ENCODE measurements at regions not wholly inside any gene's neighbourhood (a gene's known extent, or its start where the extent isn't known, plus 50 kb on each side); places are given as distances from the start of the nearest gene placed in this dataset.

DNA sequence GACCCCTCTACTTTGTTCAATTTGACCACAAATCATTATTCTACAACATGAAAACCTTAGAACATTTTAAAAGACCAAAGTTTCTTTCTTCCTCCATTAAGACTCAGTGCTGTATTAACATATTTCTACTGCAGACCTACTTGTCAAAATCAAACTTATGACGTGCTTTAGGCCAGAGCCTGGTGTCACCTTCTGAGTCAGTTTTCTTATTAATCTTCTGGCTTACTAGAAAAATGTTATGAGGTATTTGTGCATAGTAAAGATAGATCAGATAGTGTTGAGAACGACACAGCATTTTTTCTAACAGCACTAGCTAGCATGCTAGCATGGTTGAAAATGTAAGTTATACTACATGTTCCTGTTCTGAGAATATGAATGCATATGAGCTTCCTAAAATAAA, 333.6 kb upstream of the FAM241A start:
- TF ChIP-seq MTA3 (IDR thresholded peaks at IDR 0.05; ENCODE audit: borderline replicate concordance, low read length) (no peak), HCFC1 (IDR thresholded peaks at IDR 0.05; ENCODE audit: low read length) (no peak), ZNF207 (IDR thresholded peaks at IDR 0.05; ENCODE audit: borderline replicate concordance) (no peak), POU2F2 (IDR thresholded peaks at IDR 0.05; ENCODE audit: borderline replicate concordance, low read depth, low read length) (no peak), ZBED1 (IDR thresholded peaks at IDR 0.05; ENCODE audit: borderline replicate concordance) (no peak)
- TF ChIP-seq, protein P1, sequence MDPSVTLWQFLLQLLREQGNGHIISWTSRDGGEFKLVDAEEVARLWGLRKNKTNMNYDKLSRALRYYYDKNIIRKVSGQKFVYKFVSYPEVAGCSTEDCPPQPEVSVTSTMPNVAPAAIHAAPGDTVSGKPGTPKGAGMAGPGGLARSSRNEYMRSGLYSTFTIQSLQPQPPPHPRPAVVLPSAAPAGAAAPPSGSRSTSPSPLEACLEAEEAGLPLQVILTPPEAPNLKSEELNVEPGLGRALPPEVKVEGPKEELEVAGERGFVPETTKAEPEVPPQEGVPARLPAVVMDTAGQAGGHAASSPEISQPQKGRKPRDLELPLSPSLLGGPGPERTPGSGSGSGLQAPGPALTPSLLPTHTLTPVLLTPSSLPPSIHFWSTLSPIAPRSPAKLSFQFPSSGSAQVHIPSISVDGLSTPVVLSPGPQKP (IDR thresholded peaks at IDR 0.05; ENCODE audit: low read depth, low read length) = no peak
- intact Hi-C loops (cut with micrococcal nuclease; ENCODE audit: unreplicated experiment) = no loop called here
- FAIRE-seq (no peak), DNase-seq (ENCODE audit: low read depth, low spot score) (no peak), ATAC-seq (no peak)
- Histone ChIP-seq H3K27me3 (replicated peaks in 1 of 2; ENCODE audit: control insufficient read depth in 2 of 2, insufficient read depth in 2 of 2, low read length in 1 of 2) (no peaks in the 10 kb centered on the region), H3K4me3 (no peak overlapping the region), H3K9ac (ENCODE audit: control insufficient read depth, insufficient read depth, low read length) (no peak overlapping the region), H3K9me3 (replicated peaks; ENCODE audit: control insufficient read depth, insufficient read depth, low read length) (no peaks in the 10 kb centered on the region), H3K79me2 (ENCODE audit: control insufficient read depth, insufficient read depth, low read length) (no peaks in the 10 kb centered on the region), H2AFZ (ENCODE audit: control insufficient read depth, low read depth, low read length) (no peak overlapping the region), H3K27ac (ENCODE audit: control insufficient read depth, insufficient read depth) (no peak overlapping the region), H3K4me2 (ENCODE audit: control insufficient read depth, insufficient read depth) (no peak overlapping the region), H3K4me1 (ENCODE audit: control insufficient read depth, insufficient read depth, low read length) (no peaks in the 10 kb centered on the region), H3K36me3 (ENCODE audit: control insufficient read depth in 2 of 2, insufficient read depth in 2 of 2, low read length in 1 of 2) (no peaks in the 10 kb centered on the region), H4K20me1 (ENCODE audit: control insufficient read depth, insufficient read depth) (no peaks in the 10 kb centered on the region)
- in situ Hi-C loops (cut with MboI) = no loop called here
- POLR2A ChIA-PET = no interaction called here
- WGBS (ENCODE audit: insufficient coverage, insufficient replicate concordance, low lambda C conversion rate, missing lambda C conversion rate) = 0% methylated on average over 2 of the region's 2 CpGs
- no TSS peak for BruUV-seq (replicated peaks)
- CTCF ChIA-PET = interaction anchor here (0.9 kb wide), 1 partner anchor 529 kb away, joined by 4 read pairs; no protein-coding TSS in a partner anchor
- RAD21 ChIA-PET (ENCODE audit: unreplicated experiment) = no interaction called here
- SMC1A ChIA-PET (ENCODE audit: uncharacterized antibody, unreplicated experiment) = no interaction called here

DNA sequence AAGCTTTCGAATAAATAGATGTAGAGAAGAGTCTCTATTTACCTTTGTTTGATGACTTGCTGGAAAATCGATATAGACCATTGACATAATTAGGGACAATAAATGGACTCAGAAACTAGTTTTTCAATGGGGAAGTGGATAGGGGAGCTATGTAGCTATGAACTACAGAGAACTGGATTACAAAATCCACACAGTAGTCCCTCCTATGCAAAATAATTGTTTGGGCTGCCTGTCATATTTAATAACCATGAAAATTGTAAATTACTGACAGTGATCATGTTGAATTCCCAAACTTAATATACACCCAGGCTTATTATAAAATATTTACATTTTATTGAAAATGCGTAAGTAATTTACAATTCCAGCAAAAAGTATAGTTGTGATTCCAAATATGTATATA, 333.1 kb upstream of the FAM241A start:
- H3K4me2 ChIP-seq (ENCODE audit: control insufficient read depth, insufficient read depth) = no peak overlapping the region
- POLR2A ChIA-PET = no interaction called here
- H4K20me1 ChIP-seq (ENCODE audit: control insufficient read depth, insufficient read depth) = no peaks in the 10 kb centered on the region
- no peak overlapping the region for H3K9ac ChIP-seq (ENCODE audit: control insufficient read depth, insufficient read depth, low read length)
- no peak overlapping the region for H2AFZ ChIP-seq (ENCODE audit: control insufficient read depth, low read depth, low read length)
- H3K79me2 ChIP-seq (ENCODE audit: control insufficient read depth, insufficient read depth, low read length) = no peaks in the 10 kb centered on the region
- SMC1A ChIA-PET (ENCODE audit: uncharacterized antibody, unreplicated experiment) = no interaction called here
- CTCF ChIA-PET = interaction anchor here (1.2 kb wide), 1 partner anchor 12 kb away, joined by 3 read pairs; no protein-coding TSS in a partner anchor
- no peak for FAIRE-seq
- DNase-seq (ENCODE audit: low read depth, low spot score) = no peak
- no peak overlapping the region for H3K27ac ChIP-seq (ENCODE audit: control insufficient read depth, insufficient read depth)
- no peaks in the 10 kb centered on the region for H3K36me3 ChIP-seq (ENCODE audit: control insufficient read depth in 2 of 2, insufficient read depth in 2 of 2, low read length in 1 of 2)
- no peaks in the 10 kb centered on the region for H3K4me1 ChIP-seq (ENCODE audit: control insufficient read depth, insufficient read depth, low read length)
- WGBS (ENCODE audit: insufficient coverage, insufficient replicate concordance, low lambda C conversion rate, missing lambda C conversion rate) = 0% methylated on average over 3 of the region's 3 CpGs
- no peak overlapping the region for H3K4me3 ChIP-seq
- no peaks in the 10 kb centered on the region for H3K27me3 ChIP-seq (replicated peaks in 1 of 2; ENCODE audit: control insufficient read depth in 2 of 2, insufficient read depth in 2 of 2, low read length in 1 of 2)
- no TSS peak for BruUV-seq (replicated peaks)
- no peaks in the 10 kb centered on the region for H3K9me3 ChIP-seq (replicated peaks; ENCODE audit: control insufficient read depth, insufficient read depth, low read length)
- intact Hi-C loops (cut with micrococcal nuclease; ENCODE audit: unreplicated experiment) = no loop called here
- RAD21 ChIA-PET (ENCODE audit: unreplicated experiment) = interaction anchor here (1.3 kb wide), 1 partner anchor 133 kb away, joined by 3 read pairs; no protein-coding TSS in a partner anchor
- no peak for ATAC-seq
- in situ Hi-C loops (cut with MboI) = no loop called here
- TF ChIP-seq, protein P2, sequence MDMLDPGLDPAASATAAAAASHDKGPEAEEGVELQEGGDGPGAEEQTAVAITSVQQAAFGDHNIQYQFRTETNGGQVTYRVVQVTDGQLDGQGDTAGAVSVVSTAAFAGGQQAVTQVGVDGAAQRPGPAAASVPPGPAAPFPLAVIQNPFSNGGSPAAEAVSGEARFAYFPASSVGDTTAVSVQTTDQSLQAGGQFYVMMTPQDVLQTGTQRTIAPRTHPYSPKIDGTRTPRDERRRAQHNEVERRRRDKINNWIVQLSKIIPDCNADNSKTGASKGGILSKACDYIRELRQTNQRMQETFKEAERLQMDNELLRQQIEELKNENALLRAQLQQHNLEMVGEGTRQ (IDR thresholded peaks at IDR 0.05; ENCODE audit: borderline replicate concordance, low read depth, low read length) = no peak
- TF ChIP-seq YBX1 (IDR thresholded peaks at IDR 0.05) (no peak), RAD51 (IDR thresholded peaks at IDR 0.05) (no peak), CEBPB (IDR thresholded peaks at IDR 0.05; ENCODE audit: borderline replicate concordance in 1 of 2, low read depth in 2 of 2, low read length in 2 of 2) (no peak)
- TF ChIP-seq, protein P3, sequence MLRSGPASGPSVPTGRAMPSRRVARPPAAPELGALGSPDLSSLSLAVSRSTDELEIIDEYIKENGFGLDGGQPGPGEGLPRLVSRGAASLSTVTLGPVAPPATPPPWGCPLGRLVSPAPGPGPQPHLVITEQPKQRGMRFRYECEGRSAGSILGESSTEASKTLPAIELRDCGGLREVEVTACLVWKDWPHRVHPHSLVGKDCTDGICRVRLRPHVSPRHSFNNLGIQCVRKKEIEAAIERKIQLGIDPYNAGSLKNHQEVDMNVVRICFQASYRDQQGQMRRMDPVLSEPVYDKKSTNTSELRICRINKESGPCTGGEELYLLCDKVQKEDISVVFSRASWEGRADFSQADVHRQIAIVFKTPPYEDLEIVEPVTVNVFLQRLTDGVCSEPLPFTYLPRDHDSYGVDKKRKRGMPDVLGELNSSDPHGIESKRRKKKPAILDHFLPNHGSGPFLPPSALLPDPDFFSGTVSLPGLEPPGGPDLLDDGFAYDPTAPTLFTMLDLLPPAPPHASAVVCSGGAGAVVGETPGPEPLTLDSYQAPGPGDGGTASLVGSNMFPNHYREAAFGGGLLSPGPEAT (IDR thresholded peaks at IDR 0.05; ENCODE audit: low read depth) = no peak
- TF ChIP-seq, protein P4, sequence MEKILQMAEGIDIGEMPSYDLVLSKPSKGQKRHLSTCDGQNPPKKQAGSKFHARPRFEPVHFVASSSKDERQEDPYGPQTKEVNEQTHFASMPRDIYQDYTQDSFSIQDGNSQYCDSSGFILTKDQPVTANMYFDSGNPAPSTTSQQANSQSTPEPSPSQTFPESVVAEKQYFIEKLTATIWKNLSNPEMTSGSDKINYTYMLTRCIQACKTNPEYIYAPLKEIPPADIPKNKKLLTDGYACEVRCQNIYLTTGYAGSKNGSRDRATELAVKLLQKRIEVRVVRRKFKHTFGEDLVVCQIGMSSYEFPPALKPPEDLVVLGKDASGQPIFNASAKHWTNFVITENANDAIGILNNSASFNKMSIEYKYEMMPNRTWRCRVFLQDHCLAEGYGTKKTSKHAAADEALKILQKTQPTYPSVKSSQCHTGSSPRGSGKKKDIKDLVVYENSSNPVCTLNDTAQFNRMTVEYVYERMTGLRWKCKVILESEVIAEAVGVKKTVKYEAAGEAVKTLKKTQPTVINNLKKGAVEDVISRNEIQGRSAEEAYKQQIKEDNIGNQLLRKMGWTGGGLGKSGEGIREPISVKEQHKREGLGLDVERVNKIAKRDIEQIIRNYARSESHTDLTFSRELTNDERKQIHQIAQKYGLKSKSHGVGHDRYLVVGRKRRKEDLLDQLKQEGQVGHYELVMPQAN (conservative IDR thresholded peaks at IDR 0.05) = no peak
